Islet precursor cell (in vitro differentiated cells): ENCODE measurements at regions not wholly inside any gene's neighbourhood (a gene's known extent, or its start where the extent isn't known, plus 50 kb on each side); places are given as distances from the start of the nearest gene placed in this dataset.
"Not testable (repeated sequence)": the region's sequence is repeated elsewhere in the genome, so short reads cannot be mapped to it uniquely, and the experiment has no call there.

ENCODE experiments used
- DNase-seq: peaks from one replicate; pipeline ENCODE4 v3.0.0-alpha.2; 2018

DNA sequence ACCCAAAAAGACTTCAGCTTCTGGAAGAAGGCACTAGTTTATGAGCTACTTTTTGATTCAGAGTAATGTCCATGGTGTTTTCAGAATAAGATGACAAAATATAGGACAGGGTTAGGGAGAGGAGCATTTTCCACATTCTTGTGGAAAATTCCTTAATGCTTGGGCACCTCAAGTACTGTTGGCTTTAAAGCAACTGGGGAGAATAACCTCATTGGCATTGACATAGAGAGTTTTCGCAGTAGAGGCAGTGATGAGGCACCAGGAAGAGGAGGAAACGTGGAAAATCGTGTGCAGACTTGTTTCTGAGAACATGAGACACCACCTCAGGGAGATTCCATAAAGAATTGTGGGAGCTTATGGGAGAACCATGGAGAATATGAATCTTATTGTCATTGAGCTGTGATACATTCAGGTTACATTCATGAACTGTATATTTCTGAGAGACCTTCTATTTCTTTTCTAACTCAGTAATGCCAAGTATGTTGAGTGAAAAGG is 929.0 kb upstream of the NRXN1 start:
- no peak for DNase-seq

DNA sequence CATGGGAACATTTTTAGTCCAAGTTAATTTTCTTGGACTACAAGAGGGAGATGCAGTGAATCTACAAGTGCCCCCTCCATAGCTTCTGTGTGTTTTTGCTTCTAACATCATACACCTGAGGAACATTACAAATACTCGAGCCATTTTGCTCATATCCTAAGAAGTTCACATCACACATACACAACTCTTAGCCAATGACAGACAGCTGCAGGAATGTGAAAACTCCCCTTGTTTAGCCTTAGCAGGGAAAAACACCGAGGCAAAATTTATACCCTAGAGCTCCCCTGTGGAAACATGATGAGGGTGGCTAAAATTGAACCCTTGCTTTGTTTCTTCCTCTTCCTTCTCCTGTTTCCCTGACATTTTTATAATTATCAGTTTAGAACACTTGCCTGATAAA is 928.3 kb upstream of the NRXN1 start:
- DNase-seq = no peak

DNA sequence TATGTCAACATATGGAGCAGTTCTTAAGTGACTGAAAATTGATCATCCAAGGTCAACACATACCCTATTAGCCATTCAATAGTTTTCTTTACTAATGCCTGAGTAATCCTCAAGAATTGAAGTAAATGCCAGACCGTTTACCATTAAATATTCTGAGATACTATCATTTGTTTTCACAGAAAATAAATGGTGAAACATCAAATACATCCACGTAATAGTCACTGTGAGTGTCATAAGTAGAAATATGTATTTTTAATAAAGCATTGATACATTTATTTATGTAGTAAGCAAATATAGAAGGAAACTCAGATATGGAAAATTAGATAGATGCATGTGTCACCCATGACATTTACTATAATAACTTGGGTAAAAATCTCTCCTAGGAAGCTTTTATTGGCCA is 927.8 kb upstream of the NRXN1 start:
- DNase-seq = no peak

DNA sequence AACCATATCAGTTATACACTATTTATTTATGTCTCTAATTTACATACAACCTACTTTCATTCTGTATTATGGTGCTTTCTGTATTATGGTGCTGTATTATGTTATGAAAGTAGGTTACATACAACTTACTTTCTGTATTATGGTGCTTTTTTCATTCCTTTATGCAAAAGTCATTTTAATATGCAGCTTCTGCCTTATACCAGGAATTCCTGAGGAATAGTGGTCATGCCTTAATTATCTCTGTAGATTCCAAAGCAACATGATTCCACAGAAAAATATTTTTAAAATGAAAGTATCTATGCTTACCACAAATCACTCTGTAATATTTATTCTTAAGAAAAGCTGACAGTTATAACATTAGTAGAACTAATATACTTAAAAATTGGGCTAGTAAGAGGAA is 922.0 kb upstream of the NRXN1 start:
- no peak for DNase-seq

DNA sequence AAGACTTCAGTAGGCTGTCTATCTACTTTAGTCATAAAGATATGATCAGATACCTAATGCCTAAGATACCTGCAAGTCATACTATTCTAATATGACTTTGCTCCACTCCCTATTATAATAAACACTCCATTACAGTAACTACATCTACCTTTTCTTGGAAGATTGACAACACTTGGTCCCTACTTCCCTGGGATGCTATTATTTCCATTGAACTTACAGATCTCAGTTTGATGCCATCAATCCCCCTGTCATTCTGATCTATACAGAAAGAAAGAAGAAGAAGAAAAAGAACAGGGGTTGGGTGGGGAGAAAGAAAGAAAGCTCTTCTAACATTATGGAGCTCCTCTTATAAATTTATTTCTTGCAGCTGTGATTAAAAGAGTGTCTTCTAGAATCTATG is 889.1 kb upstream of the NRXN1 start:
- DNase-seq = no peak

DNA sequence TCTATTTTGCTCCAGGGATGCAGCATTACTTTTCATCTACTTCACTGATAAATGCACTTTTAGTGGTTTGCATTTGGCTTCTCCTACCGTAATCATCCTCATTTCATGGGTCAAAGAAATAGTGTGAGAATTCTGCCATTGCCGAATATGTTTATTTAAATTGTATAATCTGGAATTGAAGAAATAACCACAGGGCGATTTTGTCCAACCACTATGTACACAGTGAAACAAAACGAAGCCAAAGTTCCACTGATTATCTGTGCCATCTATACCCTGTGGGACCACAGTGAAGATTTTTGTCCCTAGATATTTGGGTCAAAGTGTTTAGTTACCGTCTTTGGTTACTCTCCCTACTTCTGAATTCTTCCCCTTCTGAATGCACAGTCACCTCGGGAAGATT is 888.6 kb upstream of the NRXN1 start:
- no peak for DNase-seq

DNA sequence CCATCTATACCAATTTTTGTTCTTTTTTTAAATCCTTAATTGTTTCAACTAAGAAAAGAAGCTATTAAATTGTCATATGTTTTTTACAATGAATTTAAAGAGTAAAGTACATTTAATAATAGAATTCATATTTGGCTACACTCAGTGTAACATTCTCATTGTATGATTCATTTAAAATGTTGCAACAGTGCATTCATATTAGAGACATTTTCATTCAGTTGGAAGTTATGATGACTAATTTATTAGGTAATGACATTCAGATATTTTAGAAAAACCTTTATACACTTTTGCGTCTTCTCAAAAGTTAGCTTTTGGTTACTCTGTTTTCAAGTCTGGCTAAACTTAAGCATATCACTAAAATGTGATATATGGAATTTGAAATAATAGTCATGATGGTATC is 887.5 kb upstream of the NRXN1 start:
- DNase-seq = no peak

DNA sequence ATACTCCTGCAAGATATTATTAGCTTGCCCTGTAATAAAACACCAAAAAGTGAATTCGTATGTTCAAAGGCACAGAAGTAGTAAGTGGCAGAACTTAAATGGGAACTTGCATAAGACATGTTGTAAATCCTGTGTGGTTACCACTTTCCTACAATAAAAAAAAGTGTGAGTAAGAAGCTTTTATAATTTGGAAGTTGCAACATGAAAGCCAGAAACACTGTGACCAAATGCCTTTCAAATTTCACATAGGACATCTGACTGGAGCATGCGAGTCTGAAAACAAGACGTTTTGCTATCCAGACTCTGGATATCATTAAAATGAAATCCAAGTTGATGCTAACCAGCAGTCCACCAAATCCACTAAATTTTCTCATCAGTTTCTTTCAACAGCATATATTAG is 886.2 kb upstream of the NRXN1 start:
- DNase-seq = no peak

DNA sequence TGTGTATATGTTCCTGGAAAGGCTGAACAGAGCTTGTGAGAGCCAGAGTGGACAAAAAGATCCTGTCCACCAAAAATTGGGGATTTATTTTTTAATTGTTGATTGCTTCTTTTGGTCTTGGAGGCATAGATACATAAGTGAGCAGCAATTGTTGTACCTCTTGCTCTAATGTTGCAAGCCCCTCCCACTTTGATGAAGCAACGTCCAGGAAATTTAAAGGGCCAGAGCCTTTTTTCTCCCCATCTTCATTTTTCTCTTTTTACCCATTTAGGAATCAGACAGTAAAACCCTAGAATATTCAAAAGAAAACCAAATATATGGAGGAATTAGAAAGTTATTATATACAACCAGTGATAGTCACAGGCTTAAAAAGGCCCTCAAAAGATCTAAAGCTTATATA is 871.8 kb upstream of the NRXN1 start:
- no peak for DNase-seq

DNA sequence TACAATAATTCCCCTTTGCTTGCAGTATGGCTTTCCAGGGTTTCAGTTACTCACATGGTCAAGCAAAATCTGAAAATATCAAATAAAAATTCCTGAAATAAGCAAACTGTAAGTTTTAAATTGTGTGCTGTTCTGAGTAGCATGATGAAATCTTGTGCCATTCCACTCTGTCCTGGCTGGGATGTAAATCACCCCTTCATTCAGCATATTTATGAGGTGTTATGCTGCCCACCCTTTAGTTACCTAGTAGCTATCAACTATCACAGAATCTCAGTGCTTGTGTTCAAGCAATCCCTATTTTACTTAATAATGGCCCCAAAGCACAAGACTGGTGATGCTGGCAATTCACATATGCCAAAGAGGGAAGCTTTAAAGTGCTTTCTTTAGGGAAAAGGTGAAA is 867.7 kb upstream of the NRXN1 start:
- DNase-seq = no peak

DNA sequence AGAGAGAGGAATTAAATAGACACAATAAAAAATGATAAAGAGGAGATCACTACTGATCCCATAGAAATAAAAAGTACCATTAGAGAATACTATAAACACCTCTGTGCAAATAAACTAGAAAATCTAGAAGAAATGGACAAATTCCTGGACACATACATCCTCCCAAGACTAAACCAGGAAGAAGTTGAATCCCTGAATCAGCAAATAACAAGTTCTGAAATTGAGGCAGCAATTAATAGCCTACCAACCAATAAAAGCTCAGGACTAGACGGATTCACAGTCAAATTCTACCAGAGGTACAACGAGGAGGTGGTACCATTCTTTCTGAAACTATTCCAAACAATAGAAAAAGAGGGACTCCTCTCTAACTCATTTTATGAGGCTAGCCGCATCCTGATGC is 862.7 kb upstream of the NRXN1 start:
- not testable (repeated sequence) for DNase-seq

DNA sequence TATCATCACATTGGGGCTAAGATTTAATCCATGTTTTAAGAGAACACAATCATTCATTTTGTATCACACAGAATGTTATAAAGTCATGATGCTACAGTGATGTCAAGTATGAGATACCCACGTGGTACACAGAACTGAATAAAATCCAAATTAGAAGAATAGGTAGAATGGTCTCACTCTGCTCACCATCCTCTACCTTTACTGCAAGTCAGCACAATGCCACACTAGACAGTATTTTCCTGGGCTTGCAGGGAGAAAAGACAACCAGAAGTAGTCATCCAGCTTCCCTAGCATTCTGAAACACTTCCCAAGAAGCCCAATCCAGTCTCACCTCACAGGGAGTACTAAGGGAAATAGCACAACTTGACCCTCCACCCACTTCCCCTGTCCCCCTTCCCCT is 856.2 kb upstream of the NRXN1 start:
- DNase-seq = no peak

DNA sequence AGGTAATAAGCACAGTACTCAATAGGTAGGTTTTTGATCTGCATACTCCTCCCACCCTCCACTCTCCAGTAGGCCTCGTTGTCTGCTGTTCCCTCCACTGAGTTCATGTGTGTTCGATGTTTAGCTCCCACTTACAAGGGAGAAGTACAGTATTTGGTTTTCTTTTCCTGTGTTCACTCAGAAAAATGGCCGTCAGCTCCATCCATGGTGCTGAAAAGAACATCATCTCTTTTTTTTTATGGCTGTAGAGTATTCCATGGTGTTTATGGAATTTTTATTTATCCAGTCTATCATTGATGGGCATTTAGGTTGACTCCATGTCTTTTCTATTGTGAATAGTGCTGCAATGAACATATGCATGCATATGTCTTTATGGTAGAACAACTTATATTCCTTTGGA is 849.7 kb upstream of the NRXN1 start:
- no peak for DNase-seq

DNA sequence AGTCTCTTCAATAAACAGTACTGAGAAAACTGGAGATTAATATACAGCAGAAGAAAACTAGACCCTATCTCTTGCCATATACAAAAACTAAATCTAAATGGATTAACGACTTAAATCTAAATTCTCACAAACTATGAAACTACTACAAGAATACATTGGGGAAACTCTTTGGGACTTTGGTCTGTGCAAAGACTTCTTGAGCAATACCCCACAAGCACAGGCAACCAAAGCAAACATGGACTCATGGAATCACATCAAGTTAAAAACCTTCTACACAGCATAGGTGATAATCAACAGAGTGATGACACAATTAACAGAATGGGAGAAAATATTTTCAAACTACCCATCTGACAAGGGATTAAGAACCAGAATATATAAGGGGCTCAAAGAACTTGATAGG is 848.2 kb upstream of the NRXN1 start:
- no peak for DNase-seq

DNA sequence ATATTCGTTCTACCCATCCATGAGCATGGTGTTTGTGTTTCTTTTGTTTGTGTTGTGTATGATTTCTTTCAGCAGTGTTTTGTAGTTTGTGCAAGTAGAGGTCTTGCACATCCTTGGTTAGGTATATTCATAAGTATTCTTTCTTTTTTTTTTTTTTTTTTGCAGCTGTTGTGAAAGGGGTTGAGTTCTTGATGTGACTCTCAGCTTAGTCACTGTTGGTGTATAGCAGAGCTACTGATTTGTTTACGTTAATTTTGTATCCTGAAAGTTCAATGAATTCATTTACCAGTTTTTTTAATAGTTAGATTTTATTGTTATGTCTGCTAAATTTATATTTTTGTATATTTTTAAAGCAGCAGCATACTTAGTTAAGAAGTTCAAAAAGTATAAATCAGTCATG is 834.4 kb upstream of the NRXN1 start:
- DNase-seq = no peak

DNA sequence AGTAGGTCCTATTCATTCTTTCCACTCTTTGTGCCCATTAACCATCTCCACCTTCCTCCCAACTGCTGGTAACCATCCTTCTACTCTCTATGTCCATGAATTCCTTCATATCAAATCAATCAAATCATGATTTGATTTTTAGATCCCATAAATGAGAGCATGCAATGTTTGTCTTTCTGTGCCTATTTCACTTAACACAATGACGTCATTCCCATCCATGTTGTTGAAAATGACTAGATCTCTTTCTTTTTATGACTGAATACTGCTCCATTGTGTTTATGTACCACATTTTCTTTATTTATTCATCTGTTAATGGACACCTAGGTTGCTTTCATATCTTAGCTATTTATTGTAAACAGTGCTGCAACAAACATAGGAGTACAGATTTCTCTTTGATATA is 827.3 kb upstream of the NRXN1 start:
- DNase-seq = no peak

DNA sequence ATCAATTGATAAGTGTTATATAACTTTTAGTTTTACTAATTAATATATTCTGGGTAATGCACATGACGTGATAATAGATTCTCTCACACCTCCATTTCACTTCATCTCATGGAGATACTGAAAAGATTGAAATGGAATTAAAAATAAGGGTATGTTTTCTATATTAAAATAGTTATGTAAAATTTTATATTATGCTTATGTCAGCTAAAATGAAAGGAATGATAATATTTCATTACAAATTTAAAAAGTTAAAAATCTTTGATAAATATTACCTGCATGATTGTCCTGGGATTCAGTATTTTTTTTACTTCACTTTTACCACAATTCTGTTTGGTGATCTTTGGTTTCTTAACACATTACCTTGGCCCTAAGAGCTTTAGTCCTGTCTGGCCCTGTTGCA is 823.8 kb upstream of the NRXN1 start:
- DNase-seq = no peak

DNA sequence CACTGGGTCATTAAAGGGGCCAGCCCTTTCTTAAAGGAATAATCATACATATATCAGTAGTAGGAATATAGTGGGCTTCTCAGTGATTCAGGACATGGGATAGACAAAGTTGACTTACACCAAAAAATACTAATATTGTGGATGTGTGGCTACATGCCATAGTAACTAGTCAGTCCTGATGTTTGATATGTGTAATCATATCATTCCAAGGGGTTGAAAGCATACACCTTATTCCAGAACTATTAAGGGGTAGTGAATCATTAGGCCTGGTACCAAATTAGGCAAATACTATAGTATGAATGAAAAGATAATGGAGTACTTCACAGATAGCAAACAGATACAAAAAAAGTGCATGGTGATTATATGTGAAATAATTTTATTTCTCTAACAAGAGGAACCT is 814.9 kb upstream of the NRXN1 start:
- no peak for DNase-seq

DNA sequence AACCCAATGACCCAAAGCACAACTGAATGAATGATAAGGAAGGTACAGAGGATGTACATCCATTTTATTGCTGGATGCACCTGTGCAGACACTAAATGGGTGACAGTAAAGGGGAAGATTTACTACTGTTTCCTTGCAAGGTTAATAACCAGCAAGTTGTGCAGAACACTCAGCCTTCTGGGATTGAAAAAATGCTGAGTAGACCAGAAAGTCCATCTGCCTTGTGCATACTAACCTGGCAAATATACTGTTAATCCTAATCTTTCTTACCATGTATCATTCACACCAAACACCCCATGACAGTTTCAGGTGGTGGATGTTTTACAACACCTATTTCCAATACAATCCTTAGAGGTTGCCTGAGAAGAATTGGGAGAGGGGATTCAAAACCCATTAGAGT is 814.1 kb upstream of the NRXN1 start:
- no peak for DNase-seq

DNA sequence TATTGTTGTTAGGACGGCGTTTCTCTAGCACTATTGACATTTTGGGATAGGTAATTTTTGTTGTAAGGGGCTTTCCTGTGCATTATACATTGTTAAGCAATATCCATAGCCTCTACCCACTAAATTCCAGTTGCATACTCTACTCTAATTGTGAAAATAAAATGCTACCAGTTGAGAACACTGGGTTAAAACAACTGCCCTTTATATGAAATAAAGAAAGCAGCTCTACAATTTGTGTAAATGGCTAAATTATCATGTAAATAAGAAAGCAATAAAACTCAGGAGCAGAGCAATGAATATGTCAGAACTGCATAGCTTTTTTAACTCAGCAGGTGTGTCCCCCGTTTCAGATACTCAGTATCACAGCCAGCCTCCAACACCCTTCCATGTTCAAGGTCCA is 812.7 kb upstream of the NRXN1 start:
- no peak for DNase-seq

DNA sequence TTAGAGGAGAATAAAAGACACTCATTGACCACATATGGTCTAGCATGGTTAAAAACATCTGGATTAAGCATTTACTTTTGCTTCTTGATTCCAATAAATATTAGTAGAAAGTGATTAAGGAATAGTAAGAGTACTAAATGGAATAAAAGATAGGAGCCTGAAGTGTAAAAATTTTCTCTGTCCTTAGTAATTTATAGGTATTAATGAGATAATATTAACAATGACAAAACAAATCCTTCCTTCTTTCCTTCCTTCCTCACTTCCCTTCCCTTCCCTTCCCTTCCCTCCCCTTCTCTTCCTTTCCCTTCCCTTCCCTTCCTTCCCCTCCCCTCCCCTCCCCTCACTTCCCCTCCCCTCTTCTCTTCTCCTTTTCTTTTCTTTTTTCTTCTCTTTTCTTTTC is 797.5 kb upstream of the NRXN1 start:
- DNase-seq = no peak

DNA sequence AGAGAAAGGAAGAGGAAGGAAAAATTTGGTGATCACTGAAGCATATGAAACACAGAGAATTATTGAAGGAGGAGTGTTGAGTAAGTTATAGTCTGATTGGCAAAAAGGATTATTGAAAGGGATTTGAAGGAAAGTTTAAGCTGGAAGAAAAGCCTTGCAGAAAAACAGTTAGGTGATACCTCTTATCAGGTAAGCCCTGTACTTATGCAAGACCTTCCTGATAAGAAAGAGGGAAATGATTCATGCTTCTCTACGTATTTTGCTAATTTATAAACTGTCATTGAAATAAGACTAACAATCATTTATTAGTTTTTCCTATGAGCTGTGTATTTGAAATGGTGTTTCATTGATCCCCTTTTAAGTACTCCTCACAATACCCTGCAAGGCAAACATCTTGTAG is 793.9 kb upstream of the NRXN1 start:
- DNase-seq = no peak

DNA sequence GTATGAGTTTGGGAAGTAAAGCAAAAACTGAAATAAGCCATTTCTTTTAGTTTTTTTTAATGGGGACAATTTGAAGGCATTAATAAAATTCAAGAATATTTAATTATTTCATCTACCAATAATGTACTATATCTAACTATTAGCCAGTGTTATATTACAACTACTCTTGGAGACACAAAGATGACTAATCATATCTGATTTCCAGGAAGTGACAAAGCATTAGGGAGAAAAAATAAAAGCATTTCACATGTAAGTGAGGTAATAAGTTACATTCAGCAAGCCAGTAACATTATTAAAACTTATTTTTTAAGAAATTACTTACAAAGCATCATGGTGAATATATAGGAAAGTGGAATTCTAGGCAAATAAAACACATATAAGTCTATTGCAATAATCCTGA is 781.3 kb upstream of the NRXN1 start:
- no peak for DNase-seq

DNA sequence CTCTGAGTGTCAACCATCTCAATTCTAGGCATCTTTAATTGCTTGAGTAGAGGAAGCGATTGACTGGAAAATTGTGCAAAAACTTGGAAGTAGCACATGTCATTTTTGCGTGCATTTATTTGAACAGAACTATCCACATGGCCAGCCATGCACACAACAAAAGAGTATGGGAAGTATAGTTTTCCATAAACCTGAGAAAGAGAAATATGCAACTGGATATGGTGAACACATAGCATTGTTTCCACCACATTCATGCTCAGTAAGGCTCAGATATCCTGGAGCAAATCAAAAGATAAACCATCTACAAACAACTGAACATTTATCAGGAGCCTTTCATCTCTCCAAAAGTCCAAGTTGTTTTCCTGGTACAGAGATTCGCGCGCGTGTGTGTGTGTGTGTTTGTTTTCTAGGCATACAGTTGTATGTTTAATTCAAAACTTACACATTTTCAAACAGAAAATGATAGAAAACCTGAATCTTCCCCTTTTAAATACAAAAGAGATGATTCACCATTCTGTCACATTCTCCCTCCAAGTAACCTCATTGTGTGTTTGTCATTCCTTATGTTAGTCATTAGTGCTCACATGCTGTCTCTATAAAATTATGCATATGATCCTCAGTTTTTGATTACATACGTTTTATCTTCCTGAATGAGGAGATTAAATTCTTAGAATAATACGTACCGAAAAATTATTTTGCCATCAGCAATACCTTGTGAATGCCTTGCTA is 780.4 kb upstream of the NRXN1 start:
- no peak for DNase-seq

DNA sequence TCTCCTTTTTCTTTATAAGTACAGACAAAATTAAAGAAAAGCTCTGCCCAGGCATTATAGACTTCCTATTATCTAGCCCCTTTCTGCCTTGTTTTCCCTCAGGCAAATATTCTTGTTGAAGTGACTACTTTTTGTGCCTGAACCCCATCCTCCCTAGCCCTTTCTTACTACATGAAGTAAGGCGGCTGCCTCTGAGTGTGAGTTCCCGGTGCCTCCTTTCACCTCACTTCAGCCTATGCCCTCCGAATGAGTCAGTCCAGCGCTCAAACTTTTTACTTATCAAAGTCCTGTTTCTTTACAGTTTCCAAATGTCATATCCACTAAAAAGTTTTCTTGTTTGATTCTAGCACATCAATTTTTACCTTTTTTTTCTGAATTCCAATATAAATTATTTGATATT is 778.3 kb upstream of the NRXN1 start:
- no peak for DNase-seq

DNA sequence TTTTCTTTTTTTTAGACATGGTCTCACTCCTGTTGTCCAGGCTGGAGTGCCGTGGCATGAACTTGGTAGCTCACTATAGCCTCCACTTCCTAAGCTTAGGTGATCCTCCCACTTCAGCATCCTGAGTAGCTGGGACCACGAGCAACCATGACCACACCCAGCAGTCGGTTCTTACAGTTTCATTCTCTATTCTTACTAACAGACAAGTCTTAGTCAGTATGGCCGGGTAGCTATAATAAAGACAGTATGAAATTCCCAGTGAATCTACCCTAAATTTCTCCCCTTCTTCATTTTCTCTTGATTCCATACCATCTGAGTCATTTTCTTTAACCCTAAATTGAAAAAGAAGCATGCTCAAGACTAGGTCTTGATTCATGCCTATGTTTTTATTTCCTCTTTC is 775.3 kb upstream of the NRXN1 start:
- no peak for DNase-seq
